IPS-18c (cell line): ENCODE measurements at regions not wholly inside any gene's neighbourhood (a gene's known extent, or its start where the extent isn't known, plus 50 kb on each side); places are given as distances from the start of the nearest gene placed in this dataset.
"Not testable (repeated sequence)": the region's sequence is repeated elsewhere in the genome, so short reads cannot be mapped to it uniquely, and the experiment has no call there.

ENCODE experiments used
- H3K4me3 ChIP-seq: 2 replicates; pipeline ENCODE4 v1.7.0; 2013; ENCODE audit warnings: low read depth, mild to moderate bottlenecking, low read length, moderate library complexity; ENCODE audit not compliant: insufficient read depth
- H3K9me3 ChIP-seq: one replicate; pipeline ENCODE4 v1.6.1; 2013; ENCODE audit warnings: mild to moderate bottlenecking, low read length, moderate library complexity; ENCODE audit not compliant: control insufficient read depth, insufficient read depth

- no peaks in the 10 kb centered on the region for H3K9me3 ChIP-seq
- no peak overlapping the region for H3K4me3 ChIP-seq
Measured at GRCh38 chr5:124021776-124022175, 509.8 kb downstream of the CSNK1G3 start.

GRCh38 chr5:124021066-124021641 lies 509.2 kb downstream of the CSNK1G3 start:
- no peak overlapping the region for H3K4me3 ChIP-seq
- H3K9me3 ChIP-seq: no peaks in the 10 kb centered on the region

GRCh38 chr5:124017321-124017720 lies 505.3 kb downstream of the CSNK1G3 start:
- H3K9me3 ChIP-seq, H3K4me3 ChIP-seq: not testable (repeated sequence)

- H3K4me3 ChIP-seq: no peak overlapping the region; the same call in 1 of the 2 replicates
- no peaks in the 10 kb centered on the region for H3K9me3 ChIP-seq
Measured at GRCh38 chr5:124007675-124008398, 495.9 kb downstream of the CSNK1G3 start.

GRCh38 chr5:124001036-124001615 lies 489.1 kb downstream of the CSNK1G3 start:
- no peak overlapping the region for H3K4me3 ChIP-seq

GRCh38 chr5:124000538-124000937 lies 488.6 kb downstream of the CSNK1G3 start:
- no peak overlapping the region for H3K4me3 ChIP-seq
- H3K9me3 ChIP-seq: no peaks in the 10 kb centered on the region

More at GRCh38 chr5:124001036-124001615, 489.1 kb downstream of the CSNK1G3 start:
- no peaks in the 10 kb centered on the region for H3K9me3 ChIP-seq

GRCh38 chr5:123997462-123998215 lies 485.7 kb downstream of the CSNK1G3 start:
- H3K4me3 ChIP-seq: no peak overlapping the region
- no peaks in the 10 kb centered on the region for H3K9me3 ChIP-seq

GRCh38 chr5:123997064-123997461 lies 485.1 kb downstream of the CSNK1G3 start:
- H3K4me3 ChIP-seq: no peak overlapping the region
- no peaks in the 10 kb centered on the region for H3K9me3 ChIP-seq

- Histone ChIP-seq H3K9me3 (no peaks in the 10 kb centered on the region), H3K4me3 (no peak overlapping the region)
Measured at GRCh38 chr5:123992641-123993040, 480.7 kb downstream of the CSNK1G3 start.

- no peaks in the 10 kb centered on the region for H3K9me3 ChIP-seq
- no peak overlapping the region for H3K4me3 ChIP-seq
Measured at GRCh38 chr5:123987956-123988355, 476.0 kb downstream of the CSNK1G3 start.

- no peak overlapping the region for H3K4me3 ChIP-seq
- H3K9me3 ChIP-seq: peaks cover 5% of the 10 kb centered on the region
Measured at GRCh38 chr5:123976379-123977033, 464.5 kb downstream of the CSNK1G3 start.

GRCh38 chr5:123975521-123975920 lies 463.5 kb downstream of the CSNK1G3 start:
- H3K9me3 ChIP-seq, H3K4me3 ChIP-seq: not testable (repeated sequence)

GRCh38 chr5:123966781-123967180 lies 454.8 kb downstream of the CSNK1G3 start:
- H3K9me3 ChIP-seq: peaks cover 2% of the 10 kb centered on the region
- no peak overlapping the region for H3K4me3 ChIP-seq

GRCh38 chr5:123965626-123966025 lies 453.6 kb downstream of the CSNK1G3 start:
- Histone ChIP-seq H3K4me3 (no peak overlapping the region), H3K9me3 (peaks cover 2% of the 10 kb centered on the region)

GRCh38 chr5:123964884-123965283 lies 452.9 kb downstream of the CSNK1G3 start:
- no peak overlapping the region for H3K4me3 ChIP-seq

GRCh38 chr5:123960526-123960925 lies 448.5 kb downstream of the CSNK1G3 start:
- H3K9me3 ChIP-seq: no peaks in the 10 kb centered on the region

More at GRCh38 chr5:123964884-123965283, 452.9 kb downstream of the CSNK1G3 start:
- H3K9me3 ChIP-seq: peaks cover 2% of the 10 kb centered on the region

GRCh38 chr5:123951582-123951977 lies 439.6 kb downstream of the CSNK1G3 start:
- H3K9me3 ChIP-seq: peaks cover 4% of the 10 kb centered on the region
- H3K4me3 ChIP-seq: no peak overlapping the region

More at GRCh38 chr5:123960526-123960925, 448.5 kb downstream of the CSNK1G3 start:
- H3K4me3 ChIP-seq: no peak overlapping the region
